HEK293T (cell line): ENCODE measurements at regions not wholly inside any gene's neighbourhood (a gene's known extent, or its start where the extent isn't known, plus 50 kb on each side); places are given as distances from the start of the nearest gene placed in this dataset.

Experiments used
- ARNT ChIP-seq: fragments of 450-650 bp; IDR thresholded peaks from 2 replicates; pipeline ENCODE4 v1.6.1; 2017; ENCODE audit warnings: mild to moderate bottlenecking
- BHLHE40 ChIP-seq: fragments of 450-650 bp; IDR thresholded peaks from 2 replicates; pipeline ENCODE4 v1.6.1; 2016; ENCODE audit warnings: mild to moderate bottlenecking, moderate library complexity, borderline replicate concordance
- NFRKB ChIP-seq: fragments of 450-650 bp; IDR thresholded peaks from 2 replicates; pipeline ENCODE4 v1.6.1; 2016; ENCODE audit warnings: mild to moderate bottlenecking, moderate library complexity
- SP1 ChIP-seq: fragments of 450-650 bp; IDR thresholded peaks from 2 replicates; pipeline ENCODE4 v1.6.1; 2017
- ZNF384 ChIP-seq: fragments of 450-650 bp; IDR thresholded peaks from 2 replicates; pipeline ENCODE4 v1.6.1; 2016

DNA sequence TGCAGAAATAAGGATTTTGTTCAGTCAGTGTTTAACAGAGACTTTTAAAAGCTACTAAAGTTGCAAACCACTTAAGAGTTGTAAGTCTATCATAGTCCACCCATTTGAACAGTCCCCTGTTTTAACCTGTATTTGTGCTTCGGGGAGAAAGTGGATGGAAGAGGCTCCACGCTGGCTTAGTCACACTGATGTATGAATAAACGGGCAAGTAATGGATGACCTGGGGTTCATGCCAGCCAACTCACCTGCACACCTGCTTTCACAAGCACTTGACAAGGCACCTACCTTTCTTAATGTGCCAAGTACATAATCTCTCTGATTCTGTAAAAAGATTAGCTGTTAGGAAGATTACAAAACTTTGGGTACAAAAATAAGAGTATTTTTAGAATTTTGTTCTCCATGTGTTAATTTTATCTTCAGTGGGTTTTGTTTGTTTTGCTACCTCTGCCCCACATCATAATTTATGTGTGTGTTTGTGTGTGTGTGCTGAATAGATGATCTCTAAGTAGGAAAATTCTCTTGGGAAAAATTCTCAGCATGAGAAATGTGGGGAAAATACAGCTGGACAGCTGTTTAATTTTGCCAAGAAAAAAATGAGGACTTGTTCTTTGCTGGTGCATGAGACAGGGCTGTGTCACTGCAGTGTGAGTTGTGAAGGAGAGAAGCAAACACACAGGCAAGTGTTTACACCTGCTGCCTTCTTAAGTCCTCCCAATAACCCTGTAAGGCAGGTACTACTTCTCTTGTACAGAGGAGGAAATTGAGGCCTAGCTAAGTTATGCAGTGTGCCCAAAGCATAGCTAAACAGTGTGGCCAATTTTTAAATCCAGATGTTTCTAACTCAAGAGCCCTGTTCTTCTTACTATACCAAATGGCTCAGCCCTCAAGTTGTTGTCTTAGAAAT, 181.2 kb upstream of the IL12A start:
- no peak for TF ChIP-seq NFRKB
- TF ChIP-seq BHLHE40 = no peak
- no peak for TF ChIP-seq ZNF384
- no peak for TF ChIP-seq ARNT
- TF ChIP-seq SP1 = no peak
